ENCODE measurements at regions not wholly inside any gene's neighbourhood (a gene's known extent, or its start where the extent isn't known, plus 50 kb on each side); places are given as distances from the start of the nearest gene placed in this dataset.

GRCh38 chr4:125091101-125091500, 223.7 kb upstream of the FAT4 start:
- TF ChIP-seq POLR2A (IDR thresholded peaks at IDR 0.05; ENCODE audit: low read length) (no peak), GATA1 (IDR thresholded peaks at IDR 0.05; ENCODE audit: low read depth, low read length) (no peak)

All from erythroblast (primary cell).